ENCODE measurements at regions not wholly inside any gene's neighbourhood (a gene's known extent, or its start where the extent isn't known, plus 50 kb on each side); places are given as distances from the start of the nearest gene placed in this dataset.

- no peak for TF ChIP-seq CTCF (IDR thresholded peaks at IDR 0.05; ENCODE audit: insufficient read depth, low read length)
- no peak overlapping the region for H3K4me3 ChIP-seq (ENCODE audit: low read depth, low read length)
- DNase-seq (ENCODE audit: low read depth): no peak
Observed at GRCh38 chr13:89832827-89833226, 1514.7 kb upstream of the MIR17HG start.

DNA sequence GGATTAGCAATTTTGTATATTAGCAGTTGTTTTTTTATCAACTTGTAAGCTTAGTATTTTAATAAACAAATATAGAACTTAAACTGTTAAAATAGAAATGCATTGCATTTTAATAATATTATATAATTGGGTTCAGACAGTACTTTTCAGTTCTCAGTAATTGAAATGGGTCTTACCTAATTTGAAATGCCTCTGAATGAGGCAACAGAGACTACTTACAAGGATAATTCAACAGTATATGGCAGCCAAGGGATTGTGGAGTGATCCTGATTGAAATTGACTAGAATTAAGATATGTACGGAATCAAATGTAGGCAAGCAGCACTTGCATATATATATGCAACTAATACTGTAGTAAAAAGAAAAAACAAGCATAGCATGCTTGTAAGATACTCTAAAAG lies 1503.9 kb upstream of the MIR17HG start:
- no peak for TF ChIP-seq CTCF (IDR thresholded peaks at IDR 0.05; ENCODE audit: insufficient read depth, low read length)
- no peak overlapping the region for H3K4me3 ChIP-seq (ENCODE audit: low read depth, low read length)
- DNase-seq (ENCODE audit: low read depth): no peak

GRCh38 chr13:89845874-89846273 lies 1501.6 kb upstream of the MIR17HG start:
- no peak for TF ChIP-seq CTCF (IDR thresholded peaks at IDR 0.05; ENCODE audit: insufficient read depth, low read length)
- no peak overlapping the region for H3K4me3 ChIP-seq (ENCODE audit: low read depth, low read length)
- DNase-seq (ENCODE audit: low read depth): no peak

DNA sequence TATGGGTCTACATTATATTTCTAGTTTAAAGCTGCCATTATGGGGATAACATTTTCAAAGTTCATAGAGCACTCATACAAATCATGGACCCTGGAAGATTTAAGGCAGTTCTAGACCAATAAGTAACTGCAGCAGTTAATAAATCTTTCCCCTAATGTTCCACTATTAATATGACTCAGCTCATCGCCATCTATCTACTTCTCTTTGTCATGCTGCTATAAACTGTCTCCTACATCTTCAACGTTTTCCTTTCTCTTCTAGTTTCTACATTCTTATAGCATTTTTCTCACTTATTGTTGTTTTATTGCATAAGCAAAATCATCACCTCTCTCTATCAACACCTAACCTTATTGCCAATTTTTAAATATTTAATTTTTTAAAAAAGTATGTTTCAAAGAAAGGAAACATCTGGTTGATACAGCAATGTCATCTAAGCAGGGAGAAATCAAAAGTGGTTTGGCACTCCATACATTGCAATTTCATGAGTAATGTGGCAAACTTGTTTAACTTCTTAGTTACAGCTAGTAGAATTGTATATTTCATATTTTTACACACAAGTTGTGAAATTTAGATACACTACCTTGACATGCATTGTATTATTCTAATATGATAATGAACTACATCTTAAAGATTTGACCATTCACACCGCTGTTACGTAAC lies 1500.4 kb upstream of the MIR17HG start:
- H3K4me3 ChIP-seq (ENCODE audit: low read depth, low read length): no peak overlapping the region
- TF ChIP-seq CTCF (IDR thresholded peaks at IDR 0.05; ENCODE audit: insufficient read depth, low read length): no peak
- DNase-seq (ENCODE audit: low read depth): no peak

- no peak for DNase-seq (ENCODE audit: low read depth)
- H3K4me3 ChIP-seq (ENCODE audit: low read depth, low read length): no peak overlapping the region
- no peak for TF ChIP-seq CTCF (IDR thresholded peaks at IDR 0.05; ENCODE audit: insufficient read depth, low read length)
Observed at GRCh38 chr13:89852570-89852969, 1494.9 kb upstream of the MIR17HG start.

DNA sequence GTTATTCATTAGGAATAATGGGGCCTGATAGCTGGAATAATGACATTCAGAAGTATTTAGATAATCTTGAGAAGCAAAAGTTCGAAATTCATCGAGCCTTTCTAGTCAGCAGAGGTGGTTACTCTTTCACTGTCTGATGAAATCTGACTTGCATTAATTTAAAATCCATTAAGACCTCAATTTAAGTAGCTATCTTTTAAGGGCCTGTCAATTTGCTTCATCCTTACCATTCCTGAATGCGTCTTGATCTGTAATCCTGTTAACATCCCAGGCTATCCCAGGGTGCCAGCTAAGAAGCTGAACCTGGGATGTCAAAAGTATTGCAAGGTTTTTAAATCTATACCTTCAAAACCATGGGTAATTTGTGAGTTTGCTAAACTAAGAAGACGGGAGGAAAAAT lies 1491.0 kb upstream of the MIR17HG start:
- TF ChIP-seq CTCF (IDR thresholded peaks at IDR 0.05; ENCODE audit: insufficient read depth, low read length): no peak
- no peak overlapping the region for H3K4me3 ChIP-seq (ENCODE audit: low read depth, low read length)
- no peak for DNase-seq (ENCODE audit: low read depth)

- no peak for TF ChIP-seq CTCF (IDR thresholded peaks at IDR 0.05; ENCODE audit: insufficient read depth, low read length)
- H3K4me3 ChIP-seq (ENCODE audit: low read depth, low read length): no peak overlapping the region
- no peak for DNase-seq (ENCODE audit: low read depth)
Observed at GRCh38 chr13:89857502-89857901, 1490.0 kb upstream of the MIR17HG start.
